H9 (cell line): ENCODE measurements at regions not wholly inside any gene's neighbourhood (a gene's known extent, or its start where the extent isn't known, plus 50 kb on each side); places are given as distances from the start of the nearest gene placed in this dataset.

Source experiments
- DNase-seq: peaks from one replicate; pipeline ENCODE4 v3.0.0-alpha.2; 2017
- H2AFZ ChIP-seq: one replicate; pipeline ENCODE4 v1.6.1; 2013; ENCODE audit warnings: mild to moderate bottlenecking, low read length, control low read depth, moderate library complexity
- H2AK5ac ChIP-seq: 2 replicates; pipeline ENCODE4 v1.6.1; 2013; ENCODE audit warnings: low read length, control low read depth, mixed read lengths; ENCODE audit not compliant: insufficient read length
- H2BK120ac ChIP-seq: one replicate; pipeline ENCODE4 v1.6.1; 2013; ENCODE audit warnings: low read depth, mild to moderate bottlenecking, low read length, control low read depth, inconsistent platforms; ENCODE audit not compliant: poor library complexity, severe bottlenecking
- H2BK12ac ChIP-seq: 2 replicates; pipeline ENCODE4 v1.6.1; 2013; ENCODE audit warnings: low read length, control low read depth, mixed read lengths, low read depth; ENCODE audit not compliant: insufficient read length
- H2BK15ac ChIP-seq: 2 replicates; pipeline ENCODE4 v1.6.1; 2013; ENCODE audit warnings: low read depth, low read length, control low read depth
- H2BK20ac ChIP-seq: one replicate; pipeline ENCODE4 v1.6.1; 2013; ENCODE audit warnings: low read depth, mild to moderate bottlenecking, low read length, control low read depth, inconsistent platforms; ENCODE audit not compliant: poor library complexity, severe bottlenecking
- H2BK5ac ChIP-seq: 2 replicates; pipeline ENCODE4 v1.6.1; 2013; ENCODE audit warnings: low read length, control low read depth, mixed read lengths; ENCODE audit not compliant: insufficient read length
- H3K14ac ChIP-seq: 2 replicates; pipeline ENCODE4 v1.6.1; 2013; ENCODE audit warnings: low read length, control low read depth; ENCODE audit not compliant: insufficient read depth
- H3K18ac ChIP-seq: 2 replicates; pipeline ENCODE4 v1.6.1; 2013; ENCODE audit warnings: low read depth, mild to moderate bottlenecking, mixed read lengths, low read length, control low read depth; ENCODE audit not compliant: insufficient read length
- H3K23ac ChIP-seq: 2 replicates; pipeline ENCODE4 v1.6.1; 2013; ENCODE audit warnings: low read length, control low read depth, mixed read lengths, low read depth; ENCODE audit not compliant: insufficient read length
- H3K23me2 ChIP-seq: 2 replicates; pipeline ENCODE4 v1.6.1; 2013; ENCODE audit warnings: low read depth, mild to moderate bottlenecking, mixed read lengths, low read length, control low read depth; ENCODE audit not compliant: insufficient read length, poor library complexity, severe bottlenecking
- H3K27ac ChIP-seq: 2 replicates; pipeline ENCODE4 v1.5.1; 2013; ENCODE audit warnings: low read length, control low read depth, mixed read lengths, low read depth; ENCODE audit not compliant: insufficient read length
- H3K27me3 ChIP-seq: 2 replicates; pipeline ENCODE4 v1.6.1; 2013; ENCODE audit warnings: low read length, control low read depth, inconsistent platforms; ENCODE audit not compliant: insufficient read depth
- H3K4ac ChIP-seq: 2 replicates; pipeline ENCODE4 v1.6.1; 2013; ENCODE audit warnings: low read depth, mild to moderate bottlenecking, control low read depth, inconsistent platforms, low read length, moderate library complexity
- H3K4me1 ChIP-seq: 2 replicates; pipeline ENCODE4 v1.6.1; 2013; ENCODE audit warnings: low read length, control low read depth, inconsistent platforms; ENCODE audit not compliant: insufficient read depth
- H3K4me2 ChIP-seq: 2 replicates; pipeline ENCODE4 v1.6.1; 2013; ENCODE audit warnings: low read length, control low read depth, mixed read lengths; ENCODE audit not compliant: insufficient read length, insufficient read depth
- H3K56ac ChIP-seq: 2 replicates; pipeline ENCODE4 v1.6.1; 2013; ENCODE audit warnings: low read depth, mild to moderate bottlenecking, mixed read lengths, low read length, control low read depth; ENCODE audit not compliant: insufficient read length
- H3K79me1 ChIP-seq: 2 replicates; pipeline ENCODE4 v1.6.1; 2013; ENCODE audit warnings: low read depth, mild to moderate bottlenecking, moderate library complexity, low read length, control low read depth, inconsistent platforms; ENCODE audit not compliant: insufficient read depth, poor library complexity, severe bottlenecking
- H3K79me2 ChIP-seq: 2 replicates; pipeline ENCODE4 v1.6.1; 2013; ENCODE audit warnings: low read length, control low read depth, inconsistent platforms; ENCODE audit not compliant: insufficient read depth
- H3K9ac ChIP-seq: 2 replicates; pipeline ENCODE4 v1.6.1; 2013; ENCODE audit warnings: low read length, control low read depth, mixed read lengths; ENCODE audit not compliant: insufficient read length; ENCODE audit errors: extremely low read depth
- H3K9me3 ChIP-seq: one replicate; pipeline ENCODE4 v1.6.1; 2013; ENCODE audit warnings: low read depth, low read length, inconsistent platforms; ENCODE audit not compliant: control insufficient read depth
- H3T11ph ChIP-seq: one replicate; pipeline ENCODE4 v1.6.1; 2013; ENCODE audit warnings: mild to moderate bottlenecking, low read length, control low read depth, inconsistent platforms
- H4K20me1 ChIP-seq: one replicate; pipeline ENCODE4 v1.6.1; 2013; ENCODE audit not compliant: control insufficient read depth, insufficient read length, insufficient read depth
- H4K5ac ChIP-seq: 2 replicates; pipeline ENCODE4 v1.6.1; 2013; ENCODE audit warnings: low read depth, mild to moderate bottlenecking, mixed read lengths, low read length, control low read depth; ENCODE audit not compliant: insufficient read length
- H4K8ac ChIP-seq: replicated peaks from 2 replicates; pipeline ENCODE4 v1.6.1; 2013; ENCODE audit warnings: low read length, control low read depth, mixed read lengths, low read depth; ENCODE audit not compliant: insufficient read length
- H4K91ac ChIP-seq: 2 replicates; pipeline ENCODE4 v1.6.1; 2013; ENCODE audit warnings: low read depth, mild to moderate bottlenecking, moderate library complexity, mixed read lengths, low read length, control low read depth; ENCODE audit not compliant: insufficient read length
- H3K27ac Mint-ChIP-seq, 3 experiments: 2 replicates in 2 of 3; 3 replicates in 1 of 3; pipeline ENCODE4 v1.8.0; 2020 to 2021; ENCODE audit warnings: mixed read lengths in 3 of 3, mild to moderate bottlenecking in 1 of 3, moderate library complexity in 1 of 3
- H3K27me3 Mint-ChIP-seq: 2 replicates; pipeline ENCODE4 v1.8.0; 2021; ENCODE audit warnings: low read depth, mild to moderate bottlenecking, moderate library complexity, mixed read lengths
- H3K36me3 Mint-ChIP-seq, 3 experiments: 2 replicates in 2 of 3; 3 replicates in 1 of 3; pipeline ENCODE4 v1.8.0; 2020 to 2021; ENCODE audit warnings: low read depth in 3 of 3, mixed read lengths in 3 of 3; ENCODE audit not compliant: insufficient read depth in 1 of 3
- H3K4me1 Mint-ChIP-seq, 2 experiments: 2 replicates each; pipeline ENCODE4 v1.8.0; 2020; ENCODE audit warnings: mixed read lengths in 2 of 2
- H3K4me3 Mint-ChIP-seq, 2 experiments: 2 replicates in 1 of 2; 3 replicates in 1 of 2; pipeline ENCODE4 v1.8.0; 2020 to 2021; ENCODE audit warnings: mild to moderate bottlenecking in 2 of 2, mixed read lengths in 2 of 2, moderate library complexity in 1 of 2
- H3K9me3 Mint-ChIP-seq, 2 experiments: 2 replicates in 1 of 2; 3 replicates in 1 of 2; pipeline ENCODE4 v1.8.0; 2020; ENCODE audit warnings: mild to moderate bottlenecking in 2 of 2, mixed read lengths in 2 of 2, moderate library complexity in 1 of 2
- CTCF ChIP-seq: fragments of 200-600 bp; sonication (generic); conservative IDR thresholded peaks from 3 replicates; pipeline ENCODE4 v1.8.0; 2021; ENCODE audit warnings: antibody characterized with exemption, mild to moderate bottlenecking
- WGBS: extraction: QIAGEN DNeasy Blood & Tissue Kit; methylation state at CpG from one replicate; pipeline ENCODE4 v1.1.7; 2013; ENCODE audit warnings: missing lambda C conversion rate, low lambda C conversion rate, mixed read lengths; ENCODE audit not compliant: insufficient read length; ENCODE audit errors: extremely low coverage; 5-methylcytosine and 5-hydroxymethylcytosine counted together

DNA sequence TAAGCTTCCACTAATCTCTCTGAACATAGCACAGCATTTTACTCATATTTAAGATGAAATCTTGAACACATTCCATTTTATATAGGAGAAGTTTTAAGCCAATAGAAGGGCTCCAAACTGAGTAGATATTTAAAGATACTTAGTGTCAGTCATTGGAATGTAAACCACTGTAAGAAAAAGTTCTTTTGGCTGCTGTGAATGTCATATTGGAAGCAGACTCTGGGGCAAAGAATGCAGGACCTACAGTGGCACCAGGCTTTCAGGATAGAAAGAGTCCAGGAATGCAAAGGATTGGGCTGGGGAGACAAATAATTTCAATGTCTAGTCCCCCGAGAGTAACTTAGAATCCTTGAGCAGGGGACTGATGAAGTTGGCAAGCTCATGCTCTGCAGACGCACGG is 1047.7 kb downstream of the STIM2 start:
- Histone ChIP-seq H3K9me3 (no peaks in the 10 kb centered on the region), H2BK120ac (no peak overlapping the region), H4K8ac (no peak overlapping the region), H3K23me2 (no peaks in the 10 kb centered on the region), H4K20me1 (no peaks in the 10 kb centered on the region), H2BK12ac (no peak overlapping the region), H3T11ph (no peak overlapping the region), H2BK15ac (no peak overlapping the region), H2AFZ (no peak overlapping the region), H3K4me1 (0 out of 2 replicates have a peak, but pooled peaks cover 3% of the 10 kb centered on the region), H3K9ac (no peak overlapping the region), H3K79me2 (no peaks in the 10 kb centered on the region), H3K56ac (no peak overlapping the region), H3K27ac (no peak overlapping the region), H2AK5ac (no peak overlapping the region), H3K4ac (no peak overlapping the region), H3K79me1 (no peaks in the 10 kb centered on the region), H3K18ac (no peak overlapping the region), H3K23ac (no peak overlapping the region), H2BK20ac (no peak overlapping the region), H3K27me3 (no peaks in the 10 kb centered on the region), H3K14ac (no peak overlapping the region), H4K91ac (no peak overlapping the region), H4K5ac (no peak overlapping the region), H2BK5ac (no peak overlapping the region), H3K4me2 (no peak overlapping the region)
- DNase-seq, result no peak
- TF ChIP-seq CTCF, result no peak
- peaks cover 2 to 6% of the 10 kb centered on the region in 2 experiments; a peak in 3 of 4 replicates for H3K4me1 Mint-ChIP-seq
- H3K27ac Mint-ChIP-seq, result no peak overlapping the region
- WGBS, result no CpG with 5 or more reads among the region's 3 CpGs
- no peaks in the 10 kb centered on the region for H3K27me3 Mint-ChIP-seq
- H3K36me3 Mint-ChIP-seq, result no peaks in the 10 kb centered on the region
- H3K4me3 Mint-ChIP-seq, result no peak overlapping the region
- H3K9me3 Mint-ChIP-seq, result no peaks in the 10 kb centered on the region
